ENCODE measurements at regions not wholly inside any gene's neighbourhood (a gene's known extent, or its start where the extent isn't known, plus 50 kb on each side); places are given as distances from the start of the nearest gene placed in this dataset.

- no peak for DNase-seq
Observed at GRCh38 chr3:117184574-117184973, 475.0 kb downstream of the TUSC7 start.

GRCh38 chr3:117191245-117191644, 481.7 kb downstream of the TUSC7 start:
- no peak for DNase-seq

- DNase-seq, result no peak
Observed at GRCh38 chr3:117192888-117193287, 483.3 kb downstream of the TUSC7 start.

- DNase-seq, result no peak
Observed at GRCh38 chr3:117193390-117193789, 483.8 kb downstream of the TUSC7 start.

GRCh38 chr3:117195034-117195433, 485.5 kb downstream of the TUSC7 start:
- no peak for DNase-seq

- DNase-seq, result no peak
Observed at GRCh38 chr3:117200962-117201361, 491.4 kb downstream of the TUSC7 start.

- no peak for DNase-seq
Observed at GRCh38 chr3:117201901-117202774, 492.6 kb downstream of the TUSC7 start.

GRCh38 chr3:117217355-117217754, 507.8 kb downstream of the TUSC7 start:
- peak; percentile 25 for DNase-seq

- no peak for DNase-seq
Observed at GRCh38 chr3:117217760-117218316, 508.3 kb downstream of the TUSC7 start.

- no peak for DNase-seq
Observed at GRCh38 chr3:117218641-117219048, 509.1 kb downstream of the TUSC7 start.

- no peak for DNase-seq
Observed at GRCh38 chr3:117219296-117219695, 509.7 kb downstream of the TUSC7 start.

GRCh38 chr3:117226932-117227331, 517.4 kb downstream of the TUSC7 start:
- DNase-seq, result no peak

GRCh38 chr3:117228466-117228865, 518.9 kb downstream of the TUSC7 start:
- peak; percentile 30 for DNase-seq

GRCh38 chr3:117230924-117231323, 521.3 kb downstream of the TUSC7 start:
- DNase-seq, result no peak

GRCh38 chr3:117234331-117234730, 524.8 kb downstream of the TUSC7 start:
- DNase-seq, result no peak

- no peak for DNase-seq
Observed at GRCh38 chr3:117235304-117235703, 525.7 kb downstream of the TUSC7 start.

GRCh38 chr3:117238806-117239205, 529.2 kb downstream of the TUSC7 start:
- no peak for DNase-seq

GRCh38 chr3:117243657-117244056, 534.1 kb downstream of the TUSC7 start:
- DNase-seq, result no peak

GRCh38 chr3:117246771-117247555, 537.4 kb downstream of the TUSC7 start:
- DNase-seq, result no peak

- no peak for DNase-seq
Observed at GRCh38 chr3:117248153-117248552, 538.6 kb downstream of the TUSC7 start.

- DNase-seq, result no peak
Observed at GRCh38 chr3:117252208-117252607, 542.6 kb downstream of the TUSC7 start.

- DNase-seq, result no peak
Observed at GRCh38 chr3:117252651-117253050, 543.1 kb downstream of the TUSC7 start.

- DNase-seq, result no peak
Observed at GRCh38 chr3:117253636-117254035, 544.1 kb downstream of the TUSC7 start.

Measured in left kidney (tissue), 1 donor.